GM18507 (cell line): ENCODE measurements at regions not wholly inside any gene's neighbourhood (a gene's known extent, or its start where the extent isn't known, plus 50 kb on each side); places are given as distances from the start of the nearest gene placed in this dataset.

Source experiments
- DNase-seq: peaks from one replicate; pipeline ENCODE4 v3.0.0; 2011; ENCODE audit warnings: low read depth; ENCODE audit not compliant: insufficient read length; ENCODE audit errors: extremely low spot score
- FAIRE-seq: peaks from 2 replicates; lab custom pipeline; 2011; peaks lifted over from hg19 to GRCh38; lab: Jason Lieb, UNC

- DNase-seq: no peak
- FAIRE-seq: peak; percentile 77
Observed at GRCh38 chr4:16289897-16290554, 63.8 kb upstream of the TAPT1 start.

- DNase-seq: no peak
- no peak for FAIRE-seq
Observed at GRCh38 chr4:16284050-16284449, 57.8 kb upstream of the TAPT1 start.

GRCh38 chr4:16278178-16278577 is 51.9 kb upstream of the TAPT1 start:
- no peak for FAIRE-seq

More at GRCh38 chr4:16278178-16278577, 51.9 kb upstream of the TAPT1 start:
- DNase-seq: no peak
